ENCODE measurements at regions not wholly inside any gene's neighbourhood (a gene's known extent, or its start where the extent isn't known, plus 50 kb on each side); places are given as distances from the start of the nearest gene placed in this dataset.

GRCh38 chr3:124201226-124201625 lies 209.3 kb upstream of the ROPN1 start:
- DNase-seq = no peak

- no peak for DNase-seq
These were observed 209.9 kb upstream of the ROPN1 start for GRCh38 chr3:124201786-124202185.

DNA sequence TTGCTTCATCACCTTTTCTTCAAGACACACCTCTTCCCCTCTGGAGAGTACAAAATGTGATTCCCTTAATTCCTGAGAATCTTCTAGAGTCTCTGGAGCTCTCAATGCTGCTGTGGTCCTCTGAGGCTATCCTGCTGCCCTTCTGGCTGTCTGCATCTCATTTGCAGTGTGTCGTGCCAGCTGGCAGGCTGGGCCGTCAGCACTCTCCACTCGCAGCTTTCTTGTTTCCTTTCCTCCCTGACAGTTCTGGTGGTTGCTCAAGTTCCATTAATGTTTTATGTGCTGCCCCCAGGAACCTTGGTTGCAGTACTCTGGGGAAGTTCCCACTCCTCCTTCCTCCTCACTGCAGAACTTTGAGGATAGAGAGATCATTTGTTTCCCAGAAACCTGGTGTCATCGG lies 210.8 kb upstream of the ROPN1 start:
- DNase-seq = no peak

- DNase-seq = no peak
These were observed 211.4 kb upstream of the ROPN1 start for GRCh38 chr3:124203292-124203691.

- no peak for DNase-seq
These were observed 214.5 kb upstream of the ROPN1 start for GRCh38 chr3:124206225-124207055.

DNA sequence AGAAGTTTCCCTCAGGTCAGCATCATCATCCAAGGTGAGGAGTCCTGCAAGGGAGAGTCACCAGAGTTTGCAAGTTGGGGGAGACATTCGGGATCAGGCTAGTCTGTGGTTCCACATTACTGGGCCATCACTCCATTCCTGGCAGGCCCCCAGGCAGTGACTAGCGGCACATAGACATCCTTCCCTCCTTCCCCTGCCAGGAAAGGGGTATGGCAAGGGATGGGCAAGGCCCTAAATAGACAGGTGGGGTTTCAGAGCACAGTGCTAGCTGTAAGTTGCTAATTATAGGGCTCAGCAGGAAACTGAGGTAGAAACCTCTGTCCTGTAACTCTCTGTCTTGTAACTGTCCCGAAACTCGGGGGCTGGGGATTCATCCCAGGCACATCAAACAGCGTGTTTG lies 215.2 kb upstream of the ROPN1 start:
- no peak for DNase-seq

DNA sequence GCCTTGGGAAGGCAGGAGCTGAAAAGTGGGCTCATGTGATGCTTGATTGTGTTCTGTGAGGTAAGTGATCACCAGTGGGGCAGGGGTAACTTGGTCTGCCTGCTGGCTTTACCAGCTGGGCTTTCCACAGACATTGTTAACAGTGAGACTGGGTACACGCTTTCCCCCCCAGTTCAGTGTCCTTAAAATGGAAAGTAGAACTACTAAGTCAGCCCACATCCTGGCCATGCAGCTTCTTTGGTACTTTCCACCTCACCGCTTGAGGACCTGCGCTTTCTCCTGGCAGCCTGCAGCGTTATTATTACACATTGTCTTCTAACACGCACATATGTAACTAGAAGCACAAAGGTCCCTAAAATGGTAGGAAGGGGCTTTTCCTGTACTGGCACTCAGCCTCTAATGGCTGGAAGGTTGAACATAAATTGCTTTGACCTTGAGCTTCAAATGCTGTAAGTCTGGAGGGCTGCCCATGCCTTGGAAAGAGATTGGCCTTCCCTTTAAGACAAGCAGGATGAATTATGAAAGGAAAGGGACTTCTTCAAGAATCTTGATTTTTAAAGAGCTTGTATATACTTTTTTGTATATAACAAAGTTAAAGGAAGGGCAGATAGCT lies 216.1 kb upstream of the ROPN1 start:
- DNase-seq = no peak

DNA sequence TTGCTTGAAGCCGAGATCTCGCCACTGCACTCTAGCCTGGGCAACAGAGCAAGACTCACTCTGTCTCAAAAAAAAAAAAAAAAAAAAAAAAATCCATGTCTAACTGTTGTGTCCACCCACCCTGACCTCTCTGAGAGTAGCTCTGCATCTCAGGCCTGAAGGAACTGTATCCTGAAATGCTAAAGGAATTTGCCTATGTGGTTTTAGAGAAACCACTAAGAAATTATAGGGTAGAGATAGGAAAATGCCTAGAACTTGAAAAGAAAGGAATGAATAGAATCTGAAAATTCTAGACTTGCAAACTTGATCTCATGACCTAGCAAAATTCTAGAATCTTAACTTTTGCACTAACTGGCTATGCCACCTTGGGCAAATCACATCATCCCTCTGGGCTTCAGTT lies 217.5 kb upstream of the ROPN1 start:
- no peak for DNase-seq

DNA sequence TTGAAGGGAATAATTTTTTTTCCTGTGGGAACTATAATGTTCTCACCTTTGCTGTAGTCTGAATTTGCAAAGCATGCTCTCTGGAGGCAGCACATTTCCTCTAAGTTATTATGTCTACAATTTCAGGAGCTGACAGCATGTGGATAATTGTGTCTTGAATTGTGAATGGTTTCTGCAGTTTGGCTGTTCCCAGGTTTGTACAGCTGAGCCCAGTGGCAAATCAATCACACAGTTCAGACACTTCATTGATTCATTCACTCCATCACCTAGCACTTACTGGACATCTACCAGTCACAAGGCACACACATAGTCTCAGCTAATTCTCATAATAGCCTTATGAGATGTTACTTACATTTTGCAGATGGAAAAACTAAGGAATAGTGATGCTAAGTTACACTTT lies 219.0 kb upstream of the ROPN1 start:
- no peak for DNase-seq

DNA sequence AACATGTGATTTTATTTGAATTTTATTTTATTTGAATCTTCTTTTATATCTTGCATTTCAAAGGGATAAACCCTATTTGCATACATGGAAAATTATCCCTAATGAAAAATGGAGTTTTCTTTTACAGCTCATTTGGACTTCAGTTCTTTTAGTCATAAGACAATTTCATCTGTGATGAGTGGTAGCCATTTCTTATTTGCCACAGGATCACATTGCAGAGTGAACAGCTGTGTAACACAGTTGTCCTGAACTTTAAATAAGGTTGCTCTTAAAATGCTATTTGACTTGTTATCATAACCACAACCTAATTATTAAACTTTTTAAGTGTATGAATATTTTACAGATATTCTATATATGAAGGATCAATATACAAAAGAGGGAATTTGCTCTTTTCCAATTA lies 221.7 kb upstream of the ROPN1 start:
- DNase-seq = no peak

GRCh38 chr3:124217542-124217941 lies 225.6 kb upstream of the ROPN1 start:
- peak; percentile 88 for DNase-seq

GRCh38 chr3:124221422-124221821 lies 229.5 kb upstream of the ROPN1 start:
- DNase-seq = no peak

- no peak for DNase-seq
These were observed 231.9 kb upstream of the ROPN1 start for GRCh38 chr3:124223853-124224252.

DNA sequence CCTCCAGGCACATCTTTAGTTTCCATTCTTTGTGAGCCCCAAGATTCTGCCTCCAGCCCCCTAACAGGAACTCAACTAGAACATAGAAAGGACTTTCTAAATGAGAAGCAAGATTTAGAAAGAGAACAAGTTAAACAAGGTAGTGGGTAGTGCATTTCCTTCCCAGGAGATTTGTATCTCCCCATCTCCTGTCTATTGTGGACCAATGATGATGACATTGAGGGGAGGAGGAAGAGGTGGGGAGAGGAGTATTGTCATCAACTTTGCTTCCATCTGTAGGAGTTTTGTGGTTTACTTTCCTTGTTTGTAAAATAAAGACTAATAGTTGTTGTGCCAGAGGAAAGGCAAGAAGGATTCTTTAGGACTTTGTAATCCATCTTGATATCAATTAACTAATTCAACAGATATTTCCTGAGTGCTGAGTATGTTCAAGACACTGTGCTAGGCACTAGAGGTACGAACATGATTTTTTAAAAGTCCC lies 235.3 kb upstream of the ROPN1 start:
- DNase-seq = no peak

DNA sequence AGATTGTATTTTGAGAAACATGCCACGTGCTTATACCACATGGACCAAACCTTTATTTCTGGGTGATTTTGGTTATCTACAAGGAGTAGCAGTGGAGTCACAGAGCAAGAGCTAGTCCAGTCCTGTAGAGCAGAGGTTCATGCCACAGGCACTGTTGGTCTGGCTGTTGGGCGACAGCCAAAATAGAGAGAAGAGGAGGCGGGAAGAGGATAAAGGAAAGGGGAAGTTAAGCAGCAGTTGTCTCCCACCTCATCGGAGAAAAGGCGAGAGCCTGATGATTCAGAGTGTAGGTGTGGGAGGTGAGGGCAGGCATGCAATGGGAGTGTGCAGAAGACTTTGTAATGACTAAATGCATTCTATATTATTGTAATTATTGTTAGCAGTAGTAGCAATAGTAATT lies 237.5 kb upstream of the ROPN1 start:
- no peak for DNase-seq

DNA sequence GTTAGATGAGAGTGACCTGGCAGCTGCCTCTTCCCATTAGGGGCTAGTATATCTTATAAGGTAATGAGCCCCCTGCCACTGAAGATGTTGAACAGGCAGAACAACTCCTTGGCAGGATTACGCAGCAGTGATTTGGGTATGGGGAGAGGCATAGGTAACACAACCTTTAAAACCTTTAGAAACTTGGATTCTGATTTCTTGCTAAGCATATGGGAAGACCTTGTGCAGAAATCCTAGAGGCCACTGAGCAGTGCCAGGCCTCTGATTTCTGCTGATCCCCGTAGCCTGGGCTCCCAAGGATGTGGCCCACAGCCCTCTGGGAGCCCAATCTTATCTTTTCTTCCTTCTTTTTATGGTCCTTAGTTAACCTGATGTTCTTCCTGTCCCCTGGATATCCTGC lies 237.9 kb upstream of the ROPN1 start:
- no peak for DNase-seq

- no peak for DNase-seq
These were observed 238.5 kb upstream of the ROPN1 start for GRCh38 chr3:124230432-124230831.

DNA sequence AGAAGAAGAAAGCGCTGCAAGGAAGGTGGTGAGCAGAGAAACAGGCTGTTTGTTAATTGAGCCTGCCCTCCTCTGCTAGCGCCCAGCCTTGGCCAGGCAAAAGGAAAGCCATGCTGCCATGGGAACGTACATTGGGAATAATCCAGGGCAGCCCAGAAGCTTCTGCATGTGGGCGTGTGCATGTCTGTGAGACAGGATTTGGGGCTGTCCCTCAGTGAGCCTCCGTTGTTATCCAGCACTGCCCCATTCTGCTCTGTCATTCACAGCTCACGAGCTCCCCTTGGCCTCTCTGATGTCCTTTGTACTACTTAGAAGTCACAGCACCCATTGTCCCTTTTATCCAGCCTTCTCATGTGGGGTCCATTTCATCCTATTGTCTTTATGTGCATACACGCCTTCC lies 239.1 kb upstream of the ROPN1 start:
- DNase-seq = no peak

DNA sequence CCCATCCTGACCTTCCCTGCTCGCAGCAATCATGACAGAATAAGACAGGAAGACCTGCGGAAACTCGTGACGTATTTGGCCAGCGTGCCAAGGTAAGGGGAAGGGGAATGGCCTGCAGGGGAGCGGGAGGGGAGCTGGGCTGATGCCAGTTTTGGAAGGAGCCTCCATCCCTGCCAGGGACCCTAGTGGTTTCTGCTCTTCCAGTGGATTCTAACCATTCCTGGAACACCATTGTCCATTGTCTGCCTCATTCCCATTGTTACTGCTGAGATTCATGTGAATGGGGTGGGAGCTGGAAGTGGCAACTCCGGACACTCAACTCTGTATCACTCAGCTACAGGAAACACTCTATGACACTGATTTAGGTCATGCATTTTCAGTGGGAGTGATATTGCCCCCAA lies 242.9 kb upstream of the ROPN1 start:
- DNase-seq = no peak

DNA sequence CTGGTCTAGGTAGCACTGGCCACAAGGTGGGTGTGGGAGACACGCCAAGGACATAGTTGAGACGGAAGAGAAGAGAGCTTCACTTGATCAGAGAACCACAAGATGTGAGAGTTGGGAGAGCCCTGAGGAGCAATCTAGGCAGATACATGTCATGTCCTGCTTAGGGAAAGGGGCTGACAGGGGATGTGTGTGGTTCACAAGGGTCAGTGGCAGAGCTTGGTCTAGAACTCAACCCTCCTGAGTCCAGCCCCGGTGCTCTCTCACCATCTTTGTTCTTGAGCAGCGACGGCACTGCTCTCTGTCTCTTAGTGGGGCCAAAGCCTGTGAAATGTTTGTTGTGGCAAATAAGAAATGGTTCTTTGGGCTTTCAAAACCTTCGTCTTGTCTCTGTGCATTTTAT lies 243.5 kb upstream of the ROPN1 start:
- DNase-seq = no peak

DNA sequence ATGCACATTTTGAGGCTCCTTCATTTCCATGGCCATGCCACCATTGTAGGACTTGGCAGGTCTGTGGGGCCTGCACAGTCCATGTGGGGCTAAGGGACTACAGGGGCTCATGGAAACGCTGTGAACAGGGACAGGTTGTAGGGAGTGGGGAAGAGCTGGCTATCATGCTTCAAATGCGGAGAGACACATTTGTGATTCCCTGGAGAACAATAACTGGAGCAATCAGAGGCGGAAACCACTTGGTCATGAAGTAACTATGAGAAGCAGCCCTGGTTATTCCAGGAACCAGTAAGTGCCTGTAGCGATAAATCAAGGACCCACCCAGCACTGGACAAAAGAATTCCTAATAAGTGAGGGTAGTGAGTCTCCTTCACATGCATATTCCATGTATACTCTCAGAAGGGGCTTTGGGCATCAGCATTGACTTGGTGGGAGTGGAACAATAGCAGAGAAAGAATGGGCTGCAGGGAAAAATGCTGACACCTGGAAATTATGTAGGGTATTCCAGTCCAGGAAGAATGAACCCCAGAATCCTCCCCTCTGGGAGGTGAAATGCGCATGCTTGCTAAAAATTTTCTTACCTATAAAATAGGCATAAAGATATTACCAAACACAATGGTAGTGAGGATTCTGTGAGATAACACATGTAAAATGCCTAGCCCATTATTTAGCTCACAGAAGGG lies 251.4 kb upstream of the ROPN1 start:
- DNase-seq = no peak

- peak; percentile 34 for DNase-seq
These were observed 254.5 kb upstream of the ROPN1 start for GRCh38 chr3:124246376-124246775.

DNA sequence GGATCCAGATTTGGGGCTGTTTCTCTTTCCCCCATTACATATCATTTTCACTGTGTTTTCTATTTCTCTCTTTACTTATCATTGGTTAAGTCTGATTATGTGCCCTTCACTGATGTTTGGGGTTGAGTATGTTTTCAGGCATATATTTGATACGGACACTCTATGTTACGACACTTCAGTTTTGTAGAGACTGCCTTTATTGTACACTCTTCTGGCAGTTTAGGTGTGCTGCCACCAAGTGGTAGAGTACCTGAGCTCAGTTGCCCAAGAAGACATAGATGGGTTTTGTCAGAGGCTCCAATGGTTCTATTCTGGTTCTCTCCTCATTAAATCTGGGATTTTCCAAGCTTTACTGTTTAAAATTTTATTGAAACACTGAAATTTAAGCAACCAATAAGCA lies 255.0 kb upstream of the ROPN1 start:
- peak; percentile 44 for DNase-seq

- no peak for DNase-seq
These were observed 256.6 kb upstream of the ROPN1 start for GRCh38 chr3:124248471-124249028.
